HepG2 (cell line): ENCODE measurements at regions not wholly inside any gene's neighbourhood (a gene's known extent, or its start where the extent isn't known, plus 50 kb on each side); places are given as distances from the start of the nearest gene placed in this dataset.

Experiments
- AKAP8 ChIP-seq: sonication (generic); formaldehyde crosslinking; IDR thresholded peaks from 2 replicates; pipeline ENCODE4 v1.5.1; 2020; ENCODE audit warnings: mild to moderate bottlenecking, missing genetic modification reagents
- CCDC6 ChIP-seq: sonication (generic); formaldehyde crosslinking; IDR thresholded peaks from 2 replicates; pipeline ENCODE4 v1.8.1; 2022; ENCODE audit warnings: mild to moderate bottlenecking, missing genetic modification reagents, moderate library complexity
- CEBPZ ChIP-seq: IDR thresholded peaks from 2 replicates; pipeline ENCODE4 v1.6.1; 2012; ENCODE audit warnings: low read length, improper control_type of control experiment
- FOXM1 ChIP-seq: sonication (generic); formaldehyde crosslinking; IDR thresholded peaks from 2 replicates; pipeline ENCODE4 v1.5.0; 2020; ENCODE audit warnings: missing genetic modification reagents
- JUN ChIP-seq: sonication (generic); formaldehyde crosslinking; IDR thresholded peaks from 2 replicates; pipeline ENCODE4 v1.4.0; 2020; ENCODE audit warnings: mild to moderate bottlenecking, missing genetic modification reagents
- KIAA2018 ChIP-seq: sonication (generic); formaldehyde crosslinking; IDR thresholded peaks from 2 replicates; pipeline ENCODE4 v1.5.0; 2020; ENCODE audit warnings: mild to moderate bottlenecking, missing genetic modification reagents, borderline replicate concordance
- MED8 ChIP-seq: sonication (generic); formaldehyde crosslinking; IDR thresholded peaks from 2 replicates; pipeline ENCODE4 v1.8.1; 2023; ENCODE audit warnings: mild to moderate bottlenecking, missing genetic modification reagents; ENCODE audit not compliant: insufficient replicate concordance
- NFATC3 ChIP-seq: sonication (generic); formaldehyde crosslinking; IDR thresholded peaks from 2 replicates; pipeline ENCODE4 v1.5.1; 2020; ENCODE audit warnings: mild to moderate bottlenecking, missing genetic modification reagents
- NFRKB ChIP-seq: fragments of 450-650 bp; IDR thresholded peaks from 2 replicates; pipeline ENCODE4 v1.6.1; 2017
- PPARG ChIP-seq: conservative IDR thresholded peaks from 2 replicates; pipeline ENCODE4 v1.6.1; 2016; ENCODE audit warnings: missing biosample characterization, missing genetic modification reagents
- PRDM10 ChIP-seq: sonication (generic); formaldehyde crosslinking; IDR thresholded peaks from 2 replicates; pipeline ENCODE4 v1.4.0; 2020; ENCODE audit warnings: low read depth, missing genetic modification reagents

- TF ChIP-seq PRDM10 (no peak), PPARG (CRISPR knock-in tag) (no peak), NFATC3 (CRISPR knock-in tag) (no peak), NFRKB (no peak), CCDC6 (CRISPR knock-in tag) (no peak), MED8 (CRISPR knock-in tag) (no peak), CEBPZ (no peak), AKAP8 (CRISPR knock-in tag) (no peak; the same call in 1 of the 2 replicates), FOXM1 (no peak), KIAA2018 (CRISPR knock-in tag) (no peak), JUN (CRISPR knock-in tag) (no peak; the same call in 1 of the 2 replicates)
These were observed 180.0 kb upstream of the ARL4C start (continued) for GRCh38 chr2:234676783-234677450.
